Stimulated activated CD4-positive, alpha-beta T cell treated with anti-CD3 and anti-CD28 coated beads, Interleukin-4, amount 100 ng/mL, for 48 hours (primary cell): ENCODE measurements at regions not wholly inside any gene's neighbourhood (a gene's known extent, or its start where the extent isn't known, plus 50 kb on each side); places are given as distances from the start of the nearest gene placed in this dataset.
"Not testable (repeated sequence)": the region's sequence is repeated elsewhere in the genome, so short reads cannot be mapped to it uniquely, and the experiment has no call there.

Experiments
- DNase-seq, 2 donors: peaks; one replicate each; pipeline ENCODE4 v3.0.0-alpha.2; 2020; ENCODE audit warnings: low read depth in 2 of 2

- DNase-seq, result no peak
These were observed 1639.4 kb upstream of the C9orf72 start for GRCh38 chr9:29212397-29213387.

GRCh38 chr9:29213417-29214153 lies 1640.3 kb upstream of the C9orf72 start, which contains the start of gene LINGO2:
TSS of gene LINGO2 (minus strand) at chr9:29213601.
- no peak for DNase-seq

GRCh38 chr9:29214154-29214689 lies 1640.9 kb upstream of the C9orf72 start:
- no peak for DNase-seq

GRCh38 chr9:29214690-29215253 lies 1641.5 kb upstream of the C9orf72 start:
- no peak for DNase-seq

- no peak for DNase-seq
These were observed 1644.7 kb upstream of the C9orf72 start for GRCh38 chr9:29217966-29218365.

GRCh38 chr9:29220596-29221251 lies 1647.4 kb upstream of the C9orf72 start:
- DNase-seq, result no peak

- DNase-seq, result no peak
These were observed 1655.3 kb upstream of the C9orf72 start for GRCh38 chr9:29228558-29228957.

GRCh38 chr9:29230931-29231330 lies 1657.7 kb upstream of the C9orf72 start:
- DNase-seq, result no peak

- DNase-seq, result no peak
These were observed 1659.9 kb upstream of the C9orf72 start for GRCh38 chr9:29233193-29233592.

GRCh38 chr9:29241320-29241719 lies 1668.0 kb upstream of the C9orf72 start:
- no peak for DNase-seq

- DNase-seq, result no peak
These were observed 1672.1 kb upstream of the C9orf72 start for GRCh38 chr9:29245351-29245750.

GRCh38 chr9:29270400-29270799 lies 1697.1 kb upstream of the C9orf72 start:
- DNase-seq, result not testable (repeated sequence)

GRCh38 chr9:29282121-29282520 lies 1708.8 kb upstream of the C9orf72 start:
- DNase-seq, result no peak

- no peak for DNase-seq
These were observed 1712.5 kb upstream of the C9orf72 start for GRCh38 chr9:29285818-29286217.

- no peak for DNase-seq
These were observed 1716.1 kb upstream of the C9orf72 start for GRCh38 chr9:29289365-29289764.

- DNase-seq, result no peak
These were observed 1717.2 kb upstream of the C9orf72 start for GRCh38 chr9:29290516-29290915.

- no peak for DNase-seq
These were observed 1724.3 kb upstream of the C9orf72 start for GRCh38 chr9:29297592-29297991.

- DNase-seq, result no peak
These were observed 1737.9 kb upstream of the C9orf72 start for GRCh38 chr9:29311221-29311620.

GRCh38 chr9:29312327-29312726 lies 1739.0 kb upstream of the C9orf72 start:
- DNase-seq, result no peak

GRCh38 chr9:29319736-29320513 lies 1746.6 kb upstream of the C9orf72 start:
- DNase-seq, result no peak

- no peak for DNase-seq
These were observed 1749.0 kb upstream of the C9orf72 start for GRCh38 chr9:29322240-29322639.
